ENCODE measurements at regions not wholly inside any gene's neighbourhood (a gene's known extent, or its start where the extent isn't known, plus 50 kb on each side); places are given as distances from the start of the nearest gene placed in this dataset.

DNA sequence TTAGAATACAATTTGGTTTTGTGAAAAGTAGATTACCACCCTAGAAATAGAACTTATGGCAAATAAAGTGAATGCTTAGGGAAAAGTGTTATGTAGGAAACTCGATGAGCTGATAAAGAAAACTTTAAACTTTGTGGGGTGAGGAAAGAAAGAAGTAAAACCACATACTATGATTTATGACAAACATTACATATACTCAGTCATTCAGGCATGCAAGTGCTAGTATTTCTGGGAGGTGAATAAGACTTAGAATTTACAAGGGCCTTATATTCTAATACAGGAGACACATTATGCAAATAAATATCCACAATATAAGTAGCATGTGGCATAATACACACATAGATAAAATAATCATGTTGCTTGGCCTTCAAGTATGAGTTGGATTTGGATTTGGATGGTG lies 618.1 kb downstream of the XIRP2 start:
- H3K4me3 ChIP-seq (ENCODE audit: low read depth in 2 of 2, low read length in 2 of 2): no peak overlapping the region
- no peaks in the 10 kb centered on the region for H3K36me3 ChIP-seq (ENCODE audit: control insufficient read depth, insufficient read depth, low read length)
- in situ Hi-C loops (cut with HindIII; ENCODE audit: low pct_unique_long_range_greater_than_20kb, low sequenced_read_pairs): no loop called here
- TF ChIP-seq, protein P1, sequence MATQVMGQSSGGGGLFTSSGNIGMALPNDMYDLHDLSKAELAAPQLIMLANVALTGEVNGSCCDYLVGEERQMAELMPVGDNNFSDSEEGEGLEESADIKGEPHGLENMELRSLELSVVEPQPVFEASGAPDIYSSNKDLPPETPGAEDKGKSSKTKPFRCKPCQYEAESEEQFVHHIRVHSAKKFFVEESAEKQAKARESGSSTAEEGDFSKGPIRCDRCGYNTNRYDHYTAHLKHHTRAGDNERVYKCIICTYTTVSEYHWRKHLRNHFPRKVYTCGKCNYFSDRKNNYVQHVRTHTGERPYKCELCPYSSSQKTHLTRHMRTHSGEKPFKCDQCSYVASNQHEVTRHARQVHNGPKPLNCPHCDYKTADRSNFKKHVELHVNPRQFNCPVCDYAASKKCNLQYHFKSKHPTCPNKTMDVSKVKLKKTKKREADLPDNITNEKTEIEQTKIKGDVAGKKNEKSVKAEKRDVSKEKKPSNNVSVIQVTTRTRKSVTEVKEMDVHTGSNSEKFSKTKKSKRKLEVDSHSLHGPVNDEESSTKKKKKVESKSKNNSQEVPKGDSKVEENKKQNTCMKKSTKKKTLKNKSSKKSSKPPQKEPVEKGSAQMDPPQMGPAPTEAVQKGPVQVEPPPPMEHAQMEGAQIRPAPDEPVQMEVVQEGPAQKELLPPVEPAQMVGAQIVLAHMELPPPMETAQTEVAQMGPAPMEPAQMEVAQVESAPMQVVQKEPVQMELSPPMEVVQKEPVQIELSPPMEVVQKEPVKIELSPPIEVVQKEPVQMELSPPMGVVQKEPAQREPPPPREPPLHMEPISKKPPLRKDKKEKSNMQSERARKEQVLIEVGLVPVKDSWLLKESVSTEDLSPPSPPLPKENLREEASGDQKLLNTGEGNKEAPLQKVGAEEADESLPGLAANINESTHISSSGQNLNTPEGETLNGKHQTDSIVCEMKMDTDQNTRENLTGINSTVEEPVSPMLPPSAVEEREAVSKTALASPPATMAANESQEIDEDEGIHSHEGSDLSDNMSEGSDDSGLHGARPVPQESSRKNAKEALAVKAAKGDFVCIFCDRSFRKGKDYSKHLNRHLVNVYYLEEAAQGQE (IDR thresholded peaks at IDR 0.05; ENCODE audit: insufficient read depth in 1 of 2, low read depth in 2 of 2, low read length in 1 of 2): no peak
- TF ChIP-seq TCF7L2 (IDR thresholded peaks at IDR 0.05; ENCODE audit: low read depth, low read length) (no peak), SIN3A (IDR thresholded peaks at IDR 0.05; ENCODE audit: borderline replicate concordance, insufficient read depth, low read depth, low read length) (no peak), POLR2AphosphoS5 (IDR thresholded peaks at IDR 0.05; ENCODE audit: low read depth, low read length) (no peak)
- TF ChIP-seq, protein P2, sequence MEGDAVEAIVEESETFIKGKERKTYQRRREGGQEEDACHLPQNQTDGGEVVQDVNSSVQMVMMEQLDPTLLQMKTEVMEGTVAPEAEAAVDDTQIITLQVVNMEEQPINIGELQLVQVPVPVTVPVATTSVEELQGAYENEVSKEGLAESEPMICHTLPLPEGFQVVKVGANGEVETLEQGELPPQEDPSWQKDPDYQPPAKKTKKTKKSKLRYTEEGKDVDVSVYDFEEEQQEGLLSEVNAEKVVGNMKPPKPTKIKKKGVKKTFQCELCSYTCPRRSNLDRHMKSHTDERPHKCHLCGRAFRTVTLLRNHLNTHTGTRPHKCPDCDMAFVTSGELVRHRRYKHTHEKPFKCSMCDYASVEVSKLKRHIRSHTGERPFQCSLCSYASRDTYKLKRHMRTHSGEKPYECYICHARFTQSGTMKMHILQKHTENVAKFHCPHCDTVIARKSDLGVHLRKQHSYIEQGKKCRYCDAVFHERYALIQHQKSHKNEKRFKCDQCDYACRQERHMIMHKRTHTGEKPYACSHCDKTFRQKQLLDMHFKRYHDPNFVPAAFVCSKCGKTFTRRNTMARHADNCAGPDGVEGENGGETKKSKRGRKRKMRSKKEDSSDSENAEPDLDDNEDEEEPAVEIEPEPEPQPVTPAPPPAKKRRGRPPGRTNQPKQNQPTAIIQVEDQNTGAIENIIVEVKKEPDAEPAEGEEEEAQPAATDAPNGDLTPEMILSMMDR (IDR thresholded peaks at IDR 0.05): no peak
- intact Hi-C loops (cut with micrococcal nuclease; ENCODE audit: unreplicated experiment): no loop called here
- H3K9me3 ChIP-seq (ENCODE audit: control insufficient read depth, insufficient read depth, low read depth, low read length): no peaks in the 10 kb centered on the region
- no peak overlapping the region for H3K27ac ChIP-seq (ENCODE audit: low read length)
- DNase-seq (ENCODE audit: low read depth, low spot score) (no peak), ATAC-seq (no peak)
- no peaks in the 10 kb centered on the region for H3K27me3 ChIP-seq (ENCODE audit: control insufficient read depth, insufficient read depth, low read length)
- no TSS peak for BruUV-seq (replicated peaks)
- H3K4me1 ChIP-seq (ENCODE audit: control insufficient read depth, insufficient read depth, low read length): no peaks in the 10 kb centered on the region
- CTCF ChIA-PET: no interaction called here
- POLR2A ChIA-PET: no interaction called here

DNA sequence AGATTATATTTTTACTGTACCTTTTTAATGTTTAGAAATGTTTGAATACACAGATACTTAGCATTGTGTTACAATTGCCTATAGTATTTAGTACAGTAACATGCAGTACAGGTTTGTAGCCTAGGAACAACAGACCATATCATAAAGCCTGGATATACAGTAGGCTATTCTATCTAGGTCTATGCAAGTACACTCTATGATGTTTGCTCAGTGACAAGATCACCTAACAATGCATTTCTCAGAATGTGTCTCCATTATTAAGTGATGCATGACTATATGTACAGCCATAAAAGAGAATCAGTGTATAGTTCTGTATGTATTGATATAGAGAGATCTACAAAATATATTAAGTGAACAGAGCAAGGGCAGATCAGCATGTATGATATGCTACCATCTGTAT lies 616.4 kb downstream of the XIRP2 start:
- BruUV-seq (replicated peaks): no TSS peak
- intact Hi-C loops (cut with micrococcal nuclease; ENCODE audit: unreplicated experiment): no loop called here
- Histone ChIP-seq H3K4me1 (ENCODE audit: control insufficient read depth, insufficient read depth, low read length) (no peaks in the 10 kb centered on the region), H3K36me3 (ENCODE audit: control insufficient read depth, insufficient read depth, low read length) (no peaks in the 10 kb centered on the region), H3K4me3 (ENCODE audit: low read depth in 2 of 2, low read length in 2 of 2) (no peak overlapping the region), H3K27ac (ENCODE audit: low read length) (no peak overlapping the region), H3K9me3 (ENCODE audit: control insufficient read depth, insufficient read depth, low read depth, low read length) (no peaks in the 10 kb centered on the region), H3K27me3 (ENCODE audit: control insufficient read depth, insufficient read depth, low read length) (no peaks in the 10 kb centered on the region)
- ATAC-seq: no peak
- in situ Hi-C loops (cut with HindIII; ENCODE audit: low pct_unique_long_range_greater_than_20kb, low sequenced_read_pairs): no loop called here
- ChIA-PET CTCF (no interaction called here), POLR2A (no interaction called here)
- no peak for DNase-seq (ENCODE audit: low read depth, low spot score)
- no peak for TF ChIP-seq SIN3A (IDR thresholded peaks at IDR 0.05; ENCODE audit: borderline replicate concordance, insufficient read depth, low read depth, low read length)
- TF ChIP-seq, protein P1 (IDR thresholded peaks at IDR 0.05; ENCODE audit: insufficient read depth in 1 of 2, low read depth in 2 of 2, low read length in 1 of 2): no peak
- TF ChIP-seq POLR2AphosphoS5 (IDR thresholded peaks at IDR 0.05; ENCODE audit: low read depth, low read length): no peak
- TF ChIP-seq TCF7L2 (IDR thresholded peaks at IDR 0.05; ENCODE audit: low read depth, low read length): no peak
- TF ChIP-seq, protein P2 (IDR thresholded peaks at IDR 0.05): no peak
